Fibroblast of lung (primary cell): ENCODE measurements at regions not wholly inside any gene's neighbourhood (a gene's known extent, or its start where the extent isn't known, plus 50 kb on each side); places are given as distances from the start of the nearest gene placed in this dataset.

Source experiments
- CTCF ChIP-seq, 2 donors: IDR thresholded peaks in 1 of 2; conservative IDR thresholded peaks in 1 of 2; 1 replicate in 1 of 2; 2 replicates in 1 of 2; pipeline ENCODE4 v1.5.1; 2011 to 2012; ENCODE audit warnings: low read length in 2 of 2, control low read depth in 1 of 2, inconsistent platforms in 1 of 2, low read depth in 1 of 2, mild to moderate bottlenecking in 1 of 2
- EZH2 ChIP-seq: IDR thresholded peaks from 2 replicates; pipeline ENCODE4 v1.5.1; 2012; ENCODE audit warnings: low read length, control low read depth, mild to moderate bottlenecking; ENCODE audit errors: missing control alignments

GRCh38 chr1:175865041-175865766 lies 121.8 kb upstream of the TNR start:
- TF ChIP-seq CTCF (conservative IDR thresholded peaks at IDR 0.05 in 1 of 2, IDR thresholded peaks at IDR 0.05 in 1 of 2; ENCODE audit: low read depth in 1 of 2, low read length in 2 of 2), result no peak
- TF ChIP-seq EZH2, result no peak
